ENCODE measurements at regions not wholly inside any gene's neighbourhood (a gene's known extent, or its start where the extent isn't known, plus 50 kb on each side); places are given as distances from the start of the nearest gene placed in this dataset.
"Not testable (repeated sequence)": the region's sequence is repeated elsewhere in the genome, so short reads cannot be mapped to it uniquely, and the experiment has no call there.

GRCh38 chr3:31312400-31312799 lies 220.3 kb upstream of the STT3B start:
- no peaks in the 10 kb centered on the region for H3K27me3 ChIP-seq (replicated peaks; ENCODE audit: control insufficient read depth, insufficient read depth, low read length)
- no peak for DNase-seq (ENCODE audit: extremely low read depth, insufficient read length)
- H3K4me3 ChIP-seq (replicated peaks; ENCODE audit: low read depth, low read length) = no peak overlapping the region
- no peak for TF ChIP-seq CTCF (IDR thresholded peaks at IDR 0.05; ENCODE audit: insufficient read depth, low read length, poor library complexity, severe bottlenecking)
- no peaks in the 10 kb centered on the region for H3K36me3 ChIP-seq (ENCODE audit: control insufficient read depth, insufficient read depth, low read length)

DNA sequence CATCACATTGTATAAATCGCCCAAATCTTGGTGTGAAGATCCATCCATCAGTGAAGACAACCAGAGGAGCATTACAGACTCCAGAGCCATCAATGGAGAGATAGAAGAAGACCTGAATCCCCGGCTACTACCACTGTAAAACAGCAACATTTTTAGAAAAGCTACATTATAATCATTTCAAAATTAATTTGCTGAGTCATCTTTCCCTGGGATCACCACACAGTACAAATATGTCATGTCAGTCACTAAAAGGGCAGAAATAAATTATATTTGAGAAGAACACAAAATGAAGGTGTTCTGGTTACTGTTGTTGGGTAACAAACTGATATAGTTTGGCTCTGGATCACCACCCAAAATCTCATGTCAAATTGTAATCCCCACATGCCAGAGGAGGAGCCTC lies 218.5 kb upstream of the STT3B start:
- no peak for DNase-seq (ENCODE audit: extremely low read depth, insufficient read length)
- no peaks in the 10 kb centered on the region for H3K36me3 ChIP-seq (ENCODE audit: control insufficient read depth, insufficient read depth, low read length)
- TF ChIP-seq CTCF (IDR thresholded peaks at IDR 0.05; ENCODE audit: insufficient read depth, low read length, poor library complexity, severe bottlenecking) = no peak
- H3K27me3 ChIP-seq (replicated peaks; ENCODE audit: control insufficient read depth, insufficient read depth, low read length) = no peaks in the 10 kb centered on the region
- no peak overlapping the region for H3K4me3 ChIP-seq (replicated peaks; ENCODE audit: low read depth, low read length)

DNA sequence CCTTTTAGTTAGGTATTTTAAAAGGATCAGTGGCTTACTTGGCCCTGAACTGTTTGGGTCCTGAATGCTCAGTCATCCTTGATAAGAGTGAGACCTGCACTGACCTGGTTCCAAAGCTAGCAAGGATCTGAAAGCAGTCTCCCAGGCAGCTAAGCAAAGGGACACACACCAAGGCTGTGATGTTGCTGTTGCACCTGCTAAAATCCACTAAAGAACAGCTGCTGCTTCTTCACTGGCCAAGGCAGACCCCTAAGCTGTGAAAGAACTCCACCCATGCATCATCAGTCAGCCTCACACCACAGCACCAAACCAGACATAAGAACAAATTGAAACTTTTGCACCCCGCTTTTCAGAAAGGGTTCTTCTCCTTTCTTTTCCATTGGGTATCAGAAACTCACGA lies 213.4 kb upstream of the STT3B start:
- TF ChIP-seq CTCF (IDR thresholded peaks at IDR 0.05; ENCODE audit: insufficient read depth, low read length, poor library complexity, severe bottlenecking) = no peak
- no peaks in the 10 kb centered on the region for H3K36me3 ChIP-seq (ENCODE audit: control insufficient read depth, insufficient read depth, low read length)
- H3K27me3 ChIP-seq (replicated peaks; ENCODE audit: control insufficient read depth, insufficient read depth, low read length) = no peaks in the 10 kb centered on the region
- H3K4me3 ChIP-seq (replicated peaks; ENCODE audit: low read depth, low read length) = no peak overlapping the region
- no peak for DNase-seq (ENCODE audit: extremely low read depth, insufficient read length)

DNA sequence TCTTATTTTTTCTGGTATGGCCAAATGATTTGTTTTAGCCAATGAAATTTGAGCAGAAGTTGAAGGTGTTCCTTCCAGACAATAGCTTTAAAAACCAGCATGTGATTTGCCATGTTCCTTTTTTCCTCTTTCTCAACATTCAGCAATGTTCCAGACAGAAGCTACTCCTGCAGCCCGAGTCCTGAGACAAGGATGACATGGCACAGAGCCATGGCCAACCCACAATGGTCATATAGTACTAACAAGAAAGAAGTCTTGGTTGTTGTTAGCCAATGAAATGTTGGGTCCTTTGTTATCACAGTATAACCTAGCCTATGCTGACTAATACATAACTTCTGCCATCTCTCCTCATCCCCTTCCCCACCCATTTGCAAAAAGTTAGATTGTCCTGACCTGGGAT lies 211.1 kb upstream of the STT3B start:
- Histone ChIP-seq H3K27me3 (replicated peaks; ENCODE audit: control insufficient read depth, insufficient read depth, low read length) (no peaks in the 10 kb centered on the region), H3K4me3 (replicated peaks; ENCODE audit: low read depth, low read length) (no peak overlapping the region), H3K36me3 (ENCODE audit: control insufficient read depth, insufficient read depth, low read length) (no peaks in the 10 kb centered on the region)
- DNase-seq (ENCODE audit: extremely low read depth, insufficient read length) = no peak
- TF ChIP-seq CTCF (IDR thresholded peaks at IDR 0.05; ENCODE audit: insufficient read depth, low read length, poor library complexity, severe bottlenecking) = no peak

GRCh38 chr3:31322460-31322859 lies 210.3 kb upstream of the STT3B start:
- no peak overlapping the region for H3K4me3 ChIP-seq (replicated peaks; ENCODE audit: low read depth, low read length)
- TF ChIP-seq CTCF (IDR thresholded peaks at IDR 0.05; ENCODE audit: insufficient read depth, low read length, poor library complexity, severe bottlenecking) = no peak
- no peak for DNase-seq (ENCODE audit: extremely low read depth, insufficient read length)
- no peaks in the 10 kb centered on the region for H3K36me3 ChIP-seq (ENCODE audit: control insufficient read depth, insufficient read depth, low read length)
- no peaks in the 10 kb centered on the region for H3K27me3 ChIP-seq (replicated peaks; ENCODE audit: control insufficient read depth, insufficient read depth, low read length)

- H3K4me3 ChIP-seq (replicated peaks; ENCODE audit: low read depth, low read length); H3K36me3 ChIP-seq (ENCODE audit: control insufficient read depth, insufficient read depth, low read length); H3K27me3 ChIP-seq (replicated peaks; ENCODE audit: control insufficient read depth, insufficient read depth, low read length); DNase-seq (ENCODE audit: extremely low read depth, insufficient read length): not testable (repeated sequence)
These were observed 204.8 kb upstream of the STT3B start for GRCh38 chr3:31327826-31328357.
